Panc1 (cell line): ENCODE measurements at regions not wholly inside any gene's neighbourhood (a gene's known extent, or its start where the extent isn't known, plus 50 kb on each side); places are given as distances from the start of the nearest gene placed in this dataset.

Source experiments
- CTCF ChIP-seq: fragments of 450-650 bp; IDR thresholded peaks from 2 replicates; pipeline ENCODE4 v1.5.1; 2017; ENCODE audit warnings: mild to moderate bottlenecking
- POLR2AphosphoS5 ChIP-seq: IDR thresholded peaks from 2 replicates; pipeline ENCODE4 v1.6.1; 2012; ENCODE audit warnings: mild to moderate bottlenecking, low read depth, low read length, moderate library complexity
- TCF7L2 ChIP-seq: IDR thresholded peaks from 2 replicates; pipeline ENCODE4 v1.6.1; 2011; ENCODE audit warnings: mild to moderate bottlenecking, low read depth, low read length, inconsistent platforms

- TF ChIP-seq POLR2AphosphoS5 (no peak), TCF7L2 (no peak), CTCF (no peak)
Measured at GRCh38 chr1:183726825-183727224, 73.7 kb upstream of the APOBEC4 start.
